ENCODE measurements at regions not wholly inside any gene's neighbourhood (a gene's known extent, or its start where the extent isn't known, plus 50 kb on each side); places are given as distances from the start of the nearest gene placed in this dataset.

- H3K27me3 ChIP-seq, result no peaks in the 10 kb centered on the region
- H3K4me3 ChIP-seq, result no peak overlapping the region
- intact Hi-C loops (cut with DNase I; ENCODE audit: low total_unique reads), result no loop called here
- no peaks in the 10 kb centered on the region for H3K4me1 ChIP-seq
- no peak for DNase-seq
- TF ChIP-seq CTCF (IDR thresholded peaks at IDR 0.05) (no peak), POLR2A (IDR thresholded peaks at IDR 0.05) (no peak)
- no peaks in the 10 kb centered on the region for H3K9me3 ChIP-seq
- no peaks in the 10 kb centered on the region for H3K36me3 ChIP-seq
- no peak overlapping the region for H3K27ac ChIP-seq
Observed at GRCh38 chr11:128187377-128187776, 400.0 kb downstream of the ETS1 start.

- H3K4me1 ChIP-seq, result no peaks in the 10 kb centered on the region
- H3K4me3 ChIP-seq, result no peak overlapping the region
- intact Hi-C loops (cut with DNase I; ENCODE audit: low total_unique reads), result no loop called here
- TF ChIP-seq CTCF (IDR thresholded peaks at IDR 0.05), result no peak
- TF ChIP-seq POLR2A (IDR thresholded peaks at IDR 0.05), result no peak
- DNase-seq, result no peak
- no peak overlapping the region for H3K27ac ChIP-seq
- H3K27me3 ChIP-seq, result no peaks in the 10 kb centered on the region
- H3K9me3 ChIP-seq, result no peaks in the 10 kb centered on the region
- no peaks in the 10 kb centered on the region for H3K36me3 ChIP-seq
Observed at GRCh38 chr11:128184981-128185380, 402.4 kb downstream of the ETS1 start.

- intact Hi-C loops (cut with DNase I; ENCODE audit: low total_unique reads), result no loop called here
- TF ChIP-seq POLR2A (IDR thresholded peaks at IDR 0.05), result no peak
- no peak for TF ChIP-seq CTCF (IDR thresholded peaks at IDR 0.05)
- Histone ChIP-seq H3K4me1 (no peaks in the 10 kb centered on the region), H3K9me3 (no peaks in the 10 kb centered on the region), H3K27me3 (no peaks in the 10 kb centered on the region), H3K4me3 (no peak overlapping the region), H3K36me3 (no peaks in the 10 kb centered on the region), H3K27ac (no peak overlapping the region)
- no peak for DNase-seq
Observed at GRCh38 chr11:128182844-128183243, 404.5 kb downstream of the ETS1 start.

GRCh38 chr11:128181984-128182383, 405.4 kb downstream of the ETS1 start:
- Histone ChIP-seq H3K9me3 (no peaks in the 10 kb centered on the region), H3K27ac (no peak overlapping the region), H3K27me3 (no peaks in the 10 kb centered on the region), H3K4me1 (no peaks in the 10 kb centered on the region), H3K4me3 (no peak overlapping the region), H3K36me3 (no peaks in the 10 kb centered on the region)
- no peak for DNase-seq
- TF ChIP-seq CTCF (IDR thresholded peaks at IDR 0.05), result no peak
- TF ChIP-seq POLR2A (IDR thresholded peaks at IDR 0.05), result no peak
- intact Hi-C loops (cut with DNase I; ENCODE audit: low total_unique reads), result no loop called here

- Histone ChIP-seq H3K4me3 (no peak overlapping the region), H3K4me1 (no peaks in the 10 kb centered on the region), H3K36me3 (no peaks in the 10 kb centered on the region), H3K9me3 (no peaks in the 10 kb centered on the region), H3K27me3 (no peaks in the 10 kb centered on the region), H3K27ac (no peak overlapping the region)
- intact Hi-C loops (cut with DNase I; ENCODE audit: low total_unique reads), result no loop called here
- TF ChIP-seq CTCF (IDR thresholded peaks at IDR 0.05), result no peak
- no peak for TF ChIP-seq POLR2A (IDR thresholded peaks at IDR 0.05)
- DNase-seq, result no peak
Observed at GRCh38 chr11:128181088-128181480, 406.3 kb downstream of the ETS1 start.

Measured in uterus (tissue), 3 donors.